HL-60 (cell line): ENCODE measurements at regions not wholly inside any gene's neighbourhood (a gene's known extent, or its start where the extent isn't known, plus 50 kb on each side); places are given as distances from the start of the nearest gene placed in this dataset.

ENCODE experiments used
- POLR2AphosphoS5 ChIP-seq: IDR thresholded peaks from 2 replicates; pipeline ENCODE4 v1.6.1; 2012; ENCODE audit warnings: low read depth
- TF ChIP-seq, protein P1 (sequence below): IDR thresholded peaks from one replicate; pipeline ENCODE4 v1.5.1; 2011; ENCODE audit warnings: low read length, control low read depth, inconsistent platforms; ENCODE audit not compliant: insufficient read depth
- TF ChIP-seq, protein P2 (sequence below): IDR thresholded peaks from 2 replicates; pipeline ENCODE4 v1.6.1; 2012; ENCODE audit warnings: low read depth; ENCODE audit not compliant: insufficient replicate concordance

DNA sequence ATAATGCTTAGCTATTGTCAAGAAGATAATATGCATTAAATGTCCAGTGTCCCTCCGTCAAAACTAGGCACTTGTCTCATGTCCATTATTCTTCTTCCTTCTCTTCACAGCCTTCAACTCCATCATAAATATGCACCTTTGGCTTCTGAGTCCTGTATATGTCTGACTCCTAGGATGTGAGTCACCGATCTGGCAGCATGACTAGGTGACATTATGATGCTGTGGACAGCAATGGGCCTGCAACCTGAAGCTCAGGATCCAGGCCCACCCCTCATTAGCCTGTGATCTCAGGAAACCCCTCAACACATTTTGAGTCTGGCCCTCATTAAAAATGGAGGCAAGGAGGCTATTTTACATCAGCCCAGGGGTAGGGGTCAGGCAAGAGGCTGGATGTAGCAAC is 362.5 kb upstream of the ZMIZ1 start:
- TF ChIP-seq, protein P1, sequence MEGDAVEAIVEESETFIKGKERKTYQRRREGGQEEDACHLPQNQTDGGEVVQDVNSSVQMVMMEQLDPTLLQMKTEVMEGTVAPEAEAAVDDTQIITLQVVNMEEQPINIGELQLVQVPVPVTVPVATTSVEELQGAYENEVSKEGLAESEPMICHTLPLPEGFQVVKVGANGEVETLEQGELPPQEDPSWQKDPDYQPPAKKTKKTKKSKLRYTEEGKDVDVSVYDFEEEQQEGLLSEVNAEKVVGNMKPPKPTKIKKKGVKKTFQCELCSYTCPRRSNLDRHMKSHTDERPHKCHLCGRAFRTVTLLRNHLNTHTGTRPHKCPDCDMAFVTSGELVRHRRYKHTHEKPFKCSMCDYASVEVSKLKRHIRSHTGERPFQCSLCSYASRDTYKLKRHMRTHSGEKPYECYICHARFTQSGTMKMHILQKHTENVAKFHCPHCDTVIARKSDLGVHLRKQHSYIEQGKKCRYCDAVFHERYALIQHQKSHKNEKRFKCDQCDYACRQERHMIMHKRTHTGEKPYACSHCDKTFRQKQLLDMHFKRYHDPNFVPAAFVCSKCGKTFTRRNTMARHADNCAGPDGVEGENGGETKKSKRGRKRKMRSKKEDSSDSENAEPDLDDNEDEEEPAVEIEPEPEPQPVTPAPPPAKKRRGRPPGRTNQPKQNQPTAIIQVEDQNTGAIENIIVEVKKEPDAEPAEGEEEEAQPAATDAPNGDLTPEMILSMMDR = no peak
- TF ChIP-seq, protein P2, sequence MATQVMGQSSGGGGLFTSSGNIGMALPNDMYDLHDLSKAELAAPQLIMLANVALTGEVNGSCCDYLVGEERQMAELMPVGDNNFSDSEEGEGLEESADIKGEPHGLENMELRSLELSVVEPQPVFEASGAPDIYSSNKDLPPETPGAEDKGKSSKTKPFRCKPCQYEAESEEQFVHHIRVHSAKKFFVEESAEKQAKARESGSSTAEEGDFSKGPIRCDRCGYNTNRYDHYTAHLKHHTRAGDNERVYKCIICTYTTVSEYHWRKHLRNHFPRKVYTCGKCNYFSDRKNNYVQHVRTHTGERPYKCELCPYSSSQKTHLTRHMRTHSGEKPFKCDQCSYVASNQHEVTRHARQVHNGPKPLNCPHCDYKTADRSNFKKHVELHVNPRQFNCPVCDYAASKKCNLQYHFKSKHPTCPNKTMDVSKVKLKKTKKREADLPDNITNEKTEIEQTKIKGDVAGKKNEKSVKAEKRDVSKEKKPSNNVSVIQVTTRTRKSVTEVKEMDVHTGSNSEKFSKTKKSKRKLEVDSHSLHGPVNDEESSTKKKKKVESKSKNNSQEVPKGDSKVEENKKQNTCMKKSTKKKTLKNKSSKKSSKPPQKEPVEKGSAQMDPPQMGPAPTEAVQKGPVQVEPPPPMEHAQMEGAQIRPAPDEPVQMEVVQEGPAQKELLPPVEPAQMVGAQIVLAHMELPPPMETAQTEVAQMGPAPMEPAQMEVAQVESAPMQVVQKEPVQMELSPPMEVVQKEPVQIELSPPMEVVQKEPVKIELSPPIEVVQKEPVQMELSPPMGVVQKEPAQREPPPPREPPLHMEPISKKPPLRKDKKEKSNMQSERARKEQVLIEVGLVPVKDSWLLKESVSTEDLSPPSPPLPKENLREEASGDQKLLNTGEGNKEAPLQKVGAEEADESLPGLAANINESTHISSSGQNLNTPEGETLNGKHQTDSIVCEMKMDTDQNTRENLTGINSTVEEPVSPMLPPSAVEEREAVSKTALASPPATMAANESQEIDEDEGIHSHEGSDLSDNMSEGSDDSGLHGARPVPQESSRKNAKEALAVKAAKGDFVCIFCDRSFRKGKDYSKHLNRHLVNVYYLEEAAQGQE = no peak
- TF ChIP-seq POLR2AphosphoS5 = no peak
